Mesenteric fat pad (tissue), 1 donor: ENCODE measurements at regions not wholly inside any gene's neighbourhood (a gene's known extent, or its start where the extent isn't known, plus 50 kb on each side); places are given as distances from the start of the nearest gene placed in this dataset.
"Not testable (repeated sequence)": the region's sequence is repeated elsewhere in the genome, so short reads cannot be mapped to it uniquely, and the experiment has no call there.

Source experiments
- DNase-seq: peaks from one replicate; pipeline ENCODE4 v3.0.0-alpha.2; 2020; ENCODE audit warnings: low spot score
- donor health status: DM: yes; HTN: yes; CAD: no.

DNA sequence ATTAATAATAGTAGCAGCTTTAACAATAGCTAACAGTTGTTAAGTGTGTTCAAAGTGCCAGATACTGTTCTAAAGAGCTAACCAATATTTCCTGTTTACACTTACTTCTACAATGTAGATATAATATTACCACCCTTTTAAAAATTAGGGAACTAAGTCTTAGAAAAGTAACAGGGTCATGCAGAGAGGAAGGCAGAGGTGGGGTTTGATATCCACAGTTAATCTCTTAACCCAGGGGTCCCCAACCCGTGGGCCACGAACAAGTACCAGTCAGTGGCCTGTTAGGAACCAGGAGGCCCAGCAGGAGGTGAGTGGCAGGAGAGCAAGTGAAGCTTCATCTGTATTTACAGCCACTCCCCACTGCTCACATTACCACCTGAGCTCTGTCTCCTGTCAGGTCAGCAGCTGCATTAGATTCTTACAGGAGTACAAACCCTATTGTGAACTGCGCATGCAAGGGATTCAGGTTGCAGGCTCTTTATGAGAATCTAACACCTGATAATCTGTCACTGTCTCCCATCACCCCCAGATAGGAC, 89.1 kb downstream of the ACTL7B start:
- DNase-seq, result no peak

DNA sequence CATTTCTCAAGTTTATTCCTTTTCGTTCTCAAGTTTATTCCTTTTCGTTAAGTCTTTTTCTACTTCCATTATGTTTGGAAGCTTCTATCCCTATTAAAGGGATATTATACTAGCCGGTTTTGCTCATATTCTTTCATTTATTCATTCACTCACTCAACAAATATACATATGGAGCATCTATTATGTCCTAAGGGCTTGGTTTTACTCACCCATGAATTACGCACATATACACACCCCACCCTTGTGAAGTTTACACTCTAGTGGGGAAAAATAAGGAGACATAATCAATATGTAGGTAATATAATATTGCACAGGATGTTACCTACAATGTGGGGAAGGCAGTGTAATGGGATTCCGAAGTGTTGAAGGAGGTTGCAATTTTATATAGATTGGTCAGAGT, 90.5 kb downstream of the ACTL7B start:
- no peak for DNase-seq

DNA sequence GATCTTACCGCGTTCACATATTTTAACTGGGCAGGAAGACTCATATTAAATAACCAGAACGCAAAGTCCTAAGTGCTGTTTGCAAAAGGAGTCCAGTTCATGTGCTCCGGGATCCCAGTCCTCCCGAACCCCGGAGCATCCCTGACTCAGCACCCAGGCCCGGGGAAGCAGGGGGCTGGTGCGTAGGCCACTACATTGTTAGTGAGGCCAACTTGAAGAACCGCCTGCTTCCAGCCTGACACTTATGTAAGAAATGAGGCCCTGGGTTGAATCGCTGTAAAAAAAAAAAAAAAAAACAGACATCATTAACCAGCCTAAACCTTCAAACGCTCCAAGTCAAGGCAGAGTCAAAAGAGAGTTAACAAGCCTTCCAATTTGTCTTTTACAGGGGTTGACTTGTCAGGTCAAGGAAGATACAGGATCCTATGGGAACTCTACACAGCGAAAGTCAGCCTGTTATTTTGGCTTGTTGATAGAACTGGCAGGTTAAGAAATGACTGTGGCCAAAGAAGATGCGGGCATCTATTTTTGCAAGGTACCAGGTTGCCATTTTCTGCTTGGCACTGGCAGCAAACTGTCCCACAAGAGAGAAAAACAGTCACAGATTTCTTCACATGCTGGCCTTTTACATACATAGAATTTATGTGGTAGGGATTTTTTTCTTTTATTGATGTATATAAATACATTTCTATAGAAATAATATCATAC, 93.3 kb downstream of the ACTL7B start:
- DNase-seq, result no peak

DNA sequence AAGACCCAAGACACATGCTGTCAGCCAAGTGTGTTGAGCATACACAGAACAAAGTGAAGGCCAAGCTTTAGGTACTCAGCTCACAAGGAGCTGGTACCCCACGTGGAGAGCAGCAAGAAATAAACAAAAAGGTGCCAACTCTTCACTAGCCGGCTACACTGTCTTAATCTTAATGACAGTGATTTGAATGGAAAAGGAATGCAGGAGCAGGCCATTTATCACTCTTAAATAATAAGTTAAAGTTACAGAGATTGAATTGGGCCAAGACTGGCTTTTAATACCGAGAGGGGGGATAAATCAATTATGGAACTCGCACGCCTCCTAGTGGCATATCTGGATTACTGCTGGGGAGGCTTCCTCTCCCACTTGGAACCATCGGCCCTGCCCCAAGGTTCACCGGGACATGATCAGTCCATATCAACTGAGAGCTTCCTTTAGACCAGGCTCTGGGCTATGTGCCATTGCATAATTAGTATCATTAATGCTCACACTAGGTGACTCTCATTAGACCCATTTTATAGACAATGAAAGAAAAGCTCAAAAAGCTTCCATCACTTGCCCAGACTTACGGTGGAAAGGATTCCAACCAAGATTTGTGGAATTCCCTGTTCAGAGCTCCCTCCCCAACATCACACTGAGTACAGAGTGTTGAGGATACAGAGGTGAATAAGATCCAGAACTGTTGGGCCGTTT, 94.0 kb downstream of the ACTL7B start:
- DNase-seq, result no peak

DNA sequence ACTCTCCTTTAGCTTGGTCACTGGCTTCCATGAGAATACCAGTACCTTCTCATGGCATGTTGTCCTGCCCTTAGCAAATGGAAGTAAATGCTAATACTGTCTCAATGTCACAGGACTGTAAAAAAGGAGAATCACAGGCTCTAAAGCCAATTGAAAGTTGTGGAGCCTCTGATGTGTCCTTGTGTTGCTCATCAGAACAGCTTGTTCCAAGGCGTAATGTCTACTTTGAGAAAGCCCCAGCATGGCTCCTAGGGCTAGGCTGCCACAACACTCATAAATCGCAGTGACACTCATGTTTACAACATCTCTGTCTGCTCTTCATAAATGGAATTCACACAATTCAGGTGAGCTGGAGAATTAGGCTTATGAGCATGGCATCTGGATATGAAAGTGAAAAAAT, 94.9 kb downstream of the ACTL7B start:
- DNase-seq, result no peak

DNA sequence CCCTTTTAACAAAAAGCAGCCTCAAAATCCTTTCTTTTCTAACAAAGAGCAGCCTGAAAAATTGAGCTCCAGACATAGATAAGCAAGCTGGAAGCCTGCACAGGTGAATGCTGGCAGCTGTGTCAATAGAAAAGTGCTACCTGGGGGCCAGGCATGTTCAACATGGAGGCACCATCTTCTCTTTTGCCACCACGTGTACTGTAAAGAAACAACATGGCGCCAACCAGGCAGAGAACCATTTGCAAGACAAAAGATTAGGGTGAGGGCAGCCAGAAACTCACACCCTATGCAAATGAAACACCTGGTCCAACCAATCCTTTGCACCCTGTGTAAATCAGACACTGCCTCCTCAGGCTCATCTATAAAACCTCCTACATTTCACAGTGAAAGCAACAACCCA, 96.0 kb downstream of the ACTL7B start:
- DNase-seq, result no peak

DNA sequence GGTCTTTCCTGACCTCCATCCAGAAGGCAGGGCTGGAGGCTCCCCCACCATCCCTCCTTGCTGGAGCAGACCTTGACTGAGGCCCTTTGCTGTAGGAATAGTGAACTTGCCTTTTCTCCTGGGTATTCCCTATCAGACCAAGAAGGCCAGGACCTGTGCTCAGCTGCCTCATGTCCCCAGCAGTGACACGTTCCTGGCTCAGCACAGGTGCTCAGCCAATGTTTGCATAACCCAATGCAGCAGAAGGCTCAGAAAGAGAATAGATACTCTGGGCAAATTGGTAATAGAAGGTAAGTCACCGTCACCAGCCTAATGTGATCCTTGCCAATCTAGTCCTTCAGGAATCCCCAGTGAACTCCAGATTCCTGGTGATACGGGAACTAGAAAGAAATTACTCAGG, 96.4 kb downstream of the ACTL7B start:
- no peak for DNase-seq

DNA sequence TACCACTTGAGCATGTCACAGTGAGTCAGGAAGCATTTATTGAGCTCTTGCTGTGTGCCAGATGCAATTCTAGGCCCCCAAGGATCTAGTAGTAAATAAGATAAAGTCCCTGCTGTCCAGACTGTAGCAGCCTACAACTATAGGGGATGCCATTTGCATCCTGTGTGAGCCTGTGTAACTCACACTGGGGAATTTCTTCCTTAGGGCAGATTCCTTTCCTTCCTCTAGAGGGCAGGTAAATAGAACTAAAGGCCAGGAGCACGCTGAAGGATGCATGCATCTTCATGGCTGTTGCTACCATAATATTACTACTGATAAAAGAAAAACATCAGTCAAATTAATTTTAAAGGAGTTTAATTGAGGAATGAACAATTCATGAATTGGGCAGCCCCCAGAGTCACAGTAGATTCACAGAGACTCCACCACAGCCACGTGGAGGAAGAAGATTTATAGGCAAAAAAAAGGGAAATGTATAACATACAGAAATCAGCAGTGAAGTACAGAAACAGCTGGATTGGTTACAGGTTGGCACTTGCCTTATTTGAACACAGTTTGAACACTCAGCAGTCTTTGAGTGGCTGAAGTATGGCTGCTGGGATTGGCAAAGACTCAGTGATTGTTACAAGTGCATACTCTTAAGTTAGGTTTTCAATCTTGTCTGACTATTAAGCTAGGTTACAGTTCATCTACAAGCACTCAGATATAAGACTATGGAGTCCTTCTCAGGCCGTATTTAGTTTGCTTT, 98.9 kb downstream of the ACTL7B start:
- no peak for DNase-seq

DNA sequence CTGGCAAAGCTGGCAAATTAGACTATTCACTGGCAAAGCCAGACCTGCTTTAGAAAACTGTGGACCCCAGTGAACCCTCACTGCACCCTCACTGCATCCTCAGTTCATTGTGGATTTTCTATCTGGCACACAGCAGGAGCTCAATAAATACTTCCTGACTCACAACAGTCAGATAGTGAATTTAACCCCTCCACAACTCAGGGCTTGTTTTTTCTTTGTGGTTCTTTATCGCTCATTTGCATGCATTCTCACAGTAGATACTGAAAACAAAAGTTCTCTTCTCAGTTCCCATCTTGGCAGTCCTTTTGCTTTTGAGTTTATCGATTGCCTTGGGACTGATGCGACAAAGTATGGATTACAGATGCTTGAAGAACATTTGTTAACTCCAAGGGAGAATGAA, 99.8 kb downstream of the ACTL7B start:
- DNase-seq, result no peak

DNA sequence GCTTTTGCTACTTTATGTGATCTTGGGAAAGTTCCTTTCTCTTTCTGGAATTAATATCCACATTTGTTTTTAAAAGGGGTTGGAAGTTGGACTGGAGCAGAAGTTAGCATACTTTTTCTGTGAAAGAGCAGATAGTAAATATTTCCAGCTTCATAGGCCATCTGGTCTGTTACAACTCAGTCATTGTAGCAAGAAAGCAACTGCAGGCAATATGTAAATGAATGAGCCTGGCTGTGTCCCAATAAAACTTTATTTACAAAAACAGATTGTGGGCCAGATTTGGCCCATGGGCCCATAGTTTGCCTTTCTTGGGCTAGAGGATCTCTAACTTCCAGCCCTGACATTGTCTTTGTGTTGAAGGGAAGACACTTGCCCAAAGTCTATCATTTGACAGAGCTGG, 104.4 kb downstream of the ACTL7B start:
- DNase-seq, result no peak

DNA sequence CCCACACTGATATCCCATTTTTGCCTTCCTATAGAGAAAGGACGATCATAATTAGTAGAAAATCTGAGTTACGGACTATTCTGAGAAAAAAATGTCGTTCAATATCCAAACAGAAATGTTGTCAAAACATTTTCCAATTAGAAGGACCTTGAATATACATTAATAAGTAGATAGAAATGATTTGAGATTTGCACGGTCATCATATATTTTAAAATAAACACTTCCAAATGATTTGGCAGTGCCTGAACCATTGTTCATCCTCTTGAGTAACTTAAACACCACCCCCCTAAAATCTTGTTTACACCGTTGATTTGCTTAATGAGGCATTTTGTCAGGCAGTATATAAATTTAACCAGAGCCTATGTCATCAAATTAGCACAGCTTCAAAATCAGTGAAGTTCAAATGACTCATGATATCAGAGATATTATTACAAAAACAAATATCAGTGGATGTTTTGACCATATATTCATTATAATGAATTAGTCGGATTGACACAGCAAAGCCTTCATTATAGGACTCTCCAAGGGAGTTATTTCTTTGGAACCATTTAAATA, 105.0 kb downstream of the ACTL7B start:
- no peak for DNase-seq

DNA sequence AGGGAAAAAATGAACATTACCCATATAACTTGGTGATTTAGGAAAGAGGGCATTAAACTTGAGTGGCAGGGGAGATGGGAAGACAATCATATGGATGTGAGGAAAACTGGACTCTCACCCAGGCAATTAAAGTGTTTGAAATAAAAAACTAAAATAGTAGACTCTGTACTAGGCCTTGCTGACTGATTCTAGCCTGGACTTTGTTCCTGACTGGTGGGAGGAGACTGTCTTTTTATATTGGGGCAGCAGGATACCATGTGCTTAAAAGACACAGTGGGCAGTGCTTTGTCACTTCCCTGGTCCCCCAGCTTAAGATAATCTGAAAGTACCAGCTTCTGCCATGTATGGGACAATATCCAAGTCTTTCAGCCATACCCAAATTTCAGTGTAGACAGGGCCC, 107.0 kb downstream of the ACTL7B start:
- DNase-seq, result no peak

DNA sequence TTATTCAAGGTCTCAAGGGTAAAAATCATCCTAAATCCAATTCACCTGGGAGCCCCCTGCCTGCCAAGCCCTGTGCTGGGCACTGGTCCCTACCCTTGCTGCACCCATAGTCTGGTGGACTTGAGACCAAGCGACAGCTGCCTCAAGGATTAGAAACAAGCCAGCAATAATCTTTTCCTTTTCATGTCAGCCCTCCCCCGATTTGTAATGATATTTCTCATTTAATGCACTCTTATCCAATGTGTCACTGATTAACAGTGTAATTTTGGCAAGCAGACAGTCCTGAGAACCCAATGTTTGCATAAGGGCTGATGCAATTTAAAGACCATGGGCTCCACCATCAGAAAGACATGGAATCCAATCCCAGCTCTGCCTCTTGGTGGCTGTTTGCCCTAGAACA, 108.9 kb downstream of the ACTL7B start:
- DNase-seq, result no peak

DNA sequence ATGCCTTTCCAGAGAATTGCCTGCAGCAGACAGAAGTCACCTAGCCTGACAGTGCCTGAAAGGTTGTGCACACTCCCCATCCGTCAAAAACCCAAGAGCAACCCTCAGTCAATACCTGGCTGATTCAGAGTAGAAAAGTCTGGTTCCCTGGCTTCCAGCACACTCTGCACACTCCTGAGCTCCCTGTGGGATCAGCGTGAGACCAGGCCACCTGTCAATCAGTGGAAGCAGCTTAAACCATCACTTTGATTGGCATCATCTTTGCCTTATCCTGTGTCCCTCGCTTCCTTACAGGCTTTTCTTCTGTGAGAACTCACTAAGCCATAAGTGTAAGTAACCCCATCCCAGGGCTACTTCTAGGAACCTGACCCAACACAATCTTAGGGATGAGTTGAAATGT, 109.8 kb downstream of the ACTL7B start:
- no peak for DNase-seq

DNA sequence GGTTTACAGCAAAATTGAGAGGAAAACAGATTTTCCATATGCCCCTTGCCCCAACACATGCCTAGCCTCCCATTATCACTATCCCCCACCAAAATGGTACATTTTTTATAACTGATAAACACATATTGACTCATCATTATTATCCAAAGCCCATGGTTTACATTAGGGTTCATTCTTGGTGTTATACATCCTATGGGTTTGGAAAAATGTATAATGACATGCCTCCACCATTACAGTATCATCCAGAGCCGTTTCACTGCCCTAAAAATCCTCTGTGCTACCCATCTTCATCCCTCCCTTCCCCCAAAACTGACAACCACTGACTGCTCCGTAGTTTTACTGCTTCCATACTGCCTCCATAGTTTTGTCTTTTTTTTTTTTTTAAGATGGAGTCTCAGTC, 111.1 kb downstream of the ACTL7B start:
- DNase-seq, result no peak

DNA sequence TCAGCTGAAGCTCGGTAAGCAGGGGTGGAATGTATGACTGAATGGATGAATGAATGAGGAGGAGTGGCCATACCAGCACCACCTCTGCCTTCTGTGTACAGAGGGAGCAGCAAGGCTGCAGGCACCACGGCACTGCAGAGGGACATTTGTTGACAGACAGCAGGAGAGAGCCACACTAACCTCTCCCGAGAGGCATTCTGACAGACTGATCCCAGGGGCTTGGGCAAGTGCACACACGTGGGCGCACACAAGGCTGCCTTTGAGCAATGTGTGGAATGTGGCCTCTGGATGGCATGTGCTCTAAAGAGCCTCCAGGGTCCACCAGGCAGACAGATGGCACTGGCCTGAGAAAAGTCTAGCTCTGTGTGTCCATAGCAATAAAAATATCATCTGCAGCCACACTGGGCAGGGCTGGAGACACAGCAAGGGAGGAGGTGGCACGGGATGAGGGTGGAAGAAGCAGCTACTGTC, 111.8 kb downstream of the ACTL7B start:
- DNase-seq, result no peak

DNA sequence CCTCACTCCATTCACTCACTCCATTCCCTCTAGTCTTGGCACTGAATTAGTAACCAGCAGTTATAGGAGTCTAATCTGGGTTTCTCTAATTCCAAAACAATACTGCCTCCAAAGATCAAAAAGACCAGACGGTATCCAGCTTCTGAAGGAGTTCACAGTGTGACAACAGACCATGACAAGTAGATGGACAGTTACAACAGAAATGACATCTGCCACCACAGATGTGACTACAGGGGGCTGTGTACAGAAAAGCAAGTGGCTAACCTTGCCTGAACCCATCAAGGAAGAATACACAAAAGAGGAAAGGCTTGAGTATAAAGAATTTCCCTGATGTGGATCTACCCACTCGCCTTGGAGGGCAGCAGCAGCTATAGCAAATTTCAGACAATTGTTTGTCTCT, 112.4 kb downstream of the ACTL7B start:
- DNase-seq, result no peak

DNA sequence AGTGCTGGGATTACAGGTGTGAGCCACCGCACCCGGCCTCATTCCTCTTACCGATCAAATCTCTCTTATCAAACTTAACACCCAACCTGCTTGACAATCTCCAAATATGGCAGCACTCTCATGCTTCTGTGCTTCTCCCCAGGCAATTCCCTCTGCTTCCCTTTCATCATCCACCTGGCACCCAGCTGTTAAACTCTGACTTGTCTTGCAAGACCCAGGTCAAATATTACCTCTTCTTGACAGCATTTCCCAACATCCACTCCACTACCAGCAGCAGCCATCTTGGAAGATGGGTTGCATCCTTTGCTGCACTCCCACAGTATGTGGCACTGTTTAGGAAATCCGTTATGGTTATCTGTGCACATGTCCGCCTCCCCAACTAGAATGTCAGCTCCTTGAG, 113.6 kb downstream of the ACTL7B start:
- DNase-seq, result no peak

DNA sequence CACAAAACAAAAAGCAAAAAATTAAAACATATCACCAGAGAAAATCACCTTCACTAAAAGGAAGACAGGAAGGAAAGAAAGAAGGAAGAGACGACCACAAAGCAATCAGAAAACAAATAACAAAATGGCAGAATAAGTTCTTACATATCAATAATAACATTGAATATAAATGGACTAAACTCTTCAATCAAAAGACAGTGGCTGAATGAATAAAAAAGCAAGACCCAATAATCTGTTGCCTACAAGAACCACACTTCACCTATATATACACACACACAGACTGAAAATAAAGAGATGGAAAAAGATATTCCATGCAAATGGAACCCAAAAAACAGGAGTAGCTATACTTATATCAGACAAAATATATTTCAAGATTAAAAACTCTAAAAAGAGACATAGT, 124.5 kb downstream of the ACTL7B start:
- DNase-seq, result not testable (repeated sequence)

DNA sequence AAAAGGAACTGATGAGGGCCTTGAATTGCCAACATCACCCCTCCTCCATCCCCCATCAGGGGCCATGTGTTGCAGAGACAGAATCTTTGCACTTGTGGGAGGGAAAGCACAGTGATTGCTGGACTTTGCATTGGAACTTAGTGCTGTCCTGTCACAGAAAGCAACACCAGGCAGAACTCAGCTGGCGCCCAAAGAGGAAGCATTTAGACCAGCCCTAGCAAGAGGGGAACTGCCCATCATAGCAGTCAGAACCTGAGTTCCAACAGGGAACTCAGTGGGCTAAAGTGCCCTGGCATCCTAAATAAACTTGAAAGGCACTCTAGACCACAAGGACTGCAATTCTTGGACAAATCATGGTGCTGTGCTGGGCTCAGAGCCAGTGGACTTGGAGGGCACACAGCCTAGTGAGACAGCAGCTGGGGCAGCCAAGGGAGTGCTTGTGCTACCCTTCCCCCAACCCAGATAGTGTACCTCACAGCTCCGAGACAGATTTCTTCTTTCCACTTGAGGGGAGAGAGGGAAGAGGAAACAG, 128.1 kb downstream of the ACTL7B start:
- no peak for DNase-seq

DNA sequence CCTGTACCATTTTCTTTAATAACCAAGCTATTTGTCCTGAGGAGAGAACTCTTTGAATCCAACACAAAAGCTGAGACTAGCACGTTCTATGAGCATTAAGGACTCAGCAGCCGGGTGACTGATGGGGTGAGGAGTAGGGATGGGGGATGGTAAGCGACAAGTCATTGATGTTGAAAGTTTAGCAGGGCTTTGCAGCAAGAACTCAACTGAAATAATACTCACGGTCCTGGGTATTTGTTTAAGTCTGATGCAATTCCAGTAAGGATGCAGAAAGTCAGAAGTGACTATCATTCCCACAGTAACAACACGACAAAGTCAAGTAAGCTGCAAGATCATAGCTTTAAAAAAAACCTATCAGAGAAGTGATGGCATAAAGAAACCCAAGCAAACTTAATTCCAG, 131.1 kb downstream of the ACTL7B start:
- DNase-seq, result no peak

DNA sequence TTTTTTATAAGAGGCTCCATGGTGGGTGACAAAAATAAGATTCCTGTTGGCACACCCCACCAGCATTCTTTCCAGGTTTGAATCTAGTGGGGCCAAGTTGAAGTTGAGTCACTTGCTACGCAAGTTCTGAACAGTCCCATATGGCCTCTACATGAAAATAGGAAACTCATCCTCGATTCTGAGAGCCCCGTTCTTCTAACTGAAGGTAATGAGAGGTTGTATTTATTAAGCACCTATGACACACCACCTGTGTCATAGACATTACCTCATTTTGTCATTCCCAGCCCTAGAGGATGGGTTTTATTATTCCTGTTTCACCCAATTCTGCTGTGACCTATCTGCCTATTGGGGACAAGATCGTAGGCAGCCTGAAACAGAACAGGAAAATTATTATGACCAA, 131.7 kb downstream of the ACTL7B start:
- no peak for DNase-seq
